OCI-LY7 (cell line): ENCODE measurements at regions not wholly inside any gene's neighbourhood (a gene's known extent, or its start where the extent isn't known, plus 50 kb on each side); places are given as distances from the start of the nearest gene placed in this dataset.

ENCODE experiments used
- EZH2phosphoT487 ChIP-seq: fragments of 200-600 bp; sonication (generic); IDR thresholded peaks from 2 replicates; pipeline ENCODE4 v1.6.1; 2018; ENCODE audit warnings: low read depth, borderline replicate concordance, mild to moderate bottlenecking, mixed run types, antibody characterized with exemption, low read length, moderate library complexity, mixed read lengths
- TF ChIP-seq, protein P1 (sequence below): fragments of 200-600 bp; sonication (generic); conservative IDR thresholded peaks from 2 replicates; pipeline ENCODE4 v1.5.1; 2014; ENCODE audit warnings: mild to moderate bottlenecking, antibody characterized with exemption, low read length, moderate library complexity, mixed read lengths

DNA sequence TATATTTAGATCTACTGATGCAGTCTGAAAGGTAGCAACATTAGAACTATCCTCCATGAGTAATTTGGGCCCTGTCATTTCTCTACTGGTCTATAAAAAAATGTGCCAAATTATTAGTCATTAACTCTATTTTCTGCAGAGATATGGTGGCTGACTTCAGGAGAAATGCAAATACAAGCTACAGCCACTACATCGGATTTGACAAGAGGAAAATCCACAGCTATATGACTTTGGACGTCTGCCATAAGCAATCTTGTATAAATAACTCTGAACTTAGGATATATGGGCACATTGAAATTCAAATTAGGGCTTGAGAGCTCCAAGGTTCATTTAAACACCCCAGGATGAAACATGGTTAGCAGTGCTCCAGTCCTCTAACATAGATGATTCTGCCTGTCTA is 983.0 kb upstream of the LRFN5 start:
- TF ChIP-seq, protein P1, sequence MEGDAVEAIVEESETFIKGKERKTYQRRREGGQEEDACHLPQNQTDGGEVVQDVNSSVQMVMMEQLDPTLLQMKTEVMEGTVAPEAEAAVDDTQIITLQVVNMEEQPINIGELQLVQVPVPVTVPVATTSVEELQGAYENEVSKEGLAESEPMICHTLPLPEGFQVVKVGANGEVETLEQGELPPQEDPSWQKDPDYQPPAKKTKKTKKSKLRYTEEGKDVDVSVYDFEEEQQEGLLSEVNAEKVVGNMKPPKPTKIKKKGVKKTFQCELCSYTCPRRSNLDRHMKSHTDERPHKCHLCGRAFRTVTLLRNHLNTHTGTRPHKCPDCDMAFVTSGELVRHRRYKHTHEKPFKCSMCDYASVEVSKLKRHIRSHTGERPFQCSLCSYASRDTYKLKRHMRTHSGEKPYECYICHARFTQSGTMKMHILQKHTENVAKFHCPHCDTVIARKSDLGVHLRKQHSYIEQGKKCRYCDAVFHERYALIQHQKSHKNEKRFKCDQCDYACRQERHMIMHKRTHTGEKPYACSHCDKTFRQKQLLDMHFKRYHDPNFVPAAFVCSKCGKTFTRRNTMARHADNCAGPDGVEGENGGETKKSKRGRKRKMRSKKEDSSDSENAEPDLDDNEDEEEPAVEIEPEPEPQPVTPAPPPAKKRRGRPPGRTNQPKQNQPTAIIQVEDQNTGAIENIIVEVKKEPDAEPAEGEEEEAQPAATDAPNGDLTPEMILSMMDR, result no peak
- no peak for TF ChIP-seq EZH2phosphoT487
